HG03103 (cell line): ENCODE measurements at regions not wholly inside any gene's neighbourhood (a gene's known extent, or its start where the extent isn't known, plus 50 kb on each side); places are given as distances from the start of the nearest gene placed in this dataset.
"Not testable (repeated sequence)": the region's sequence is repeated elsewhere in the genome, so short reads cannot be mapped to it uniquely, and the experiment has no call there.

Source experiments
- ATAC-seq: cut with Tn5 transposase; IDR thresholded peaks from one replicate; pipeline ENCODE4 v1.9.1; 2021; ENCODE audit warnings: low read depth; ENCODE audit not compliant: unreplicated experiment

- ATAC-seq: no peak
Observed at GRCh38 chr1:194081444-194081843, 895.0 kb upstream of the B3GALT2 start.

DNA sequence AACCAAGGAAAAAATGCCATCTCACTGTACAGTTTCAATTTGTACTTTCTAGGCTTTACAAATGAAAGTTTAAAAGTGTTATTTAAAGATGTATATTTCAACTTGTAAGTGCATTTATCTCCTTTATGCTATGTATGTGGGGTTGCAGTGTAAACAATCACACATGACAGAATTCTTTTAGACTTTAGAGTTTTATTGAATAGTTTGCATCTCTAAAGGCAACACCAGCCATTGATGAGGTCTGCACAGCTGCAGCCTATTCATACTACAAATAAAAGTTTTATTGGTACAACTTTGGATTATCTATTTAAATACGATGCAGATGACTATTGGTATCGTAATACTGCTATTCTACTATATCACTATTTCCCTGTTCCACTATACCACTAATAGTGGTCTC is 894.4 kb upstream of the B3GALT2 start:
- no peak for ATAC-seq

DNA sequence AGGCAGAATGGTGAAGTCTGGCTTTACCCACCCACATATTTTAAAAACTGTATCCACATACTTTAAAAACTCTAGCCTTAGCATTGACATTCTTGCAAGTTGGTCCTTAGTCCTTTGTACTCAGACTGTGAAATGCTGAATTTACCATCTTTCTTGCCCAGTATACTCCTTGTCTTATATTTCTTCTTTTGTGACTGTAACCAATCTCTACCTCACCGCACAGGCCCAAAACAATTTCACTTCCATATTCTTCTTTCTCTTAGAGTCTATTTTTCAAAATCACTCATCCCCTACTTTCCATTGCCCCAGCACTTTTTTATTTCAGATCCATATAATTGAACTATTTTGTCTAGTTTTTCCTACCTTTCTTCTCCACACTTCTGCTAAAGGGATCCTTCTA is 892.4 kb upstream of the B3GALT2 start:
- peak; percentile 72 for ATAC-seq

- no peak for ATAC-seq
Observed at GRCh38 chr1:194076646-194077045, 890.2 kb upstream of the B3GALT2 start.

DNA sequence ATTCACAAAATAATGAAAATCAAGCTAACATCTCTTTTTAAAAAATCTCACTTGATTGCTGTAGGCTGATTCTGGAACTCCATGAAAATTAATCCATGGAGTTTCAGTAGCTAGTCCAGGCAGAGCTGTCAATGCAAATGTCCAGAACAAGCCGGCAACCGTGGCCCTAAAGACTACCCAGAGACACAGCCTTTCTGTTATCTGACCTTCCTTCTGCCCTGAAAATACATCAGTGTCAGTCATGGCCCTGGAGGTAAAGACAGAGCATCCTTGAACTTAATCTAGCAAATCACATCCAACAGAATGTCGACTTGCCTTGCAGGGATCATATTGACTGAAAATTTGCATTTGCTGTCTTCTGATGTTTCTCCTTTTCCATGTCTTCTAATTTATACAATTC is 887.4 kb upstream of the B3GALT2 start:
- ATAC-seq: no peak

DNA sequence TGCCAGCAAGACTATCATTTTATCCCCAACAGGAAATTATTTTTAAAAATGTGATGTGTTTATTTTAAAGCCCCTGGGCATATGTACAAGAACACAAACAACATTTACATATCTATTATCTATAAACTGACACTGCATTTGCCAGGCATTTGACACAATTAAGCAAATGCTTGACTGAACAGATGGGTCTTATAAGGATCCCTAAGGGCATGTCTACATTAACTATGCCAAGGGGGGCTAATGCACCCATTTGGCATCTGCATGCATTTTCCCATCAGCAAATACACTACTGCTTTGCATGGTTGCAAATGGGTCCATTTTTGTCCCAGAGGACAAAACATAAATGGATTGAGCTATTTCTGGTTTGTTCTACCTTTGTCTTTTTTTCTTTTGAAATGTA is 884.8 kb upstream of the B3GALT2 start:
- no peak for ATAC-seq

DNA sequence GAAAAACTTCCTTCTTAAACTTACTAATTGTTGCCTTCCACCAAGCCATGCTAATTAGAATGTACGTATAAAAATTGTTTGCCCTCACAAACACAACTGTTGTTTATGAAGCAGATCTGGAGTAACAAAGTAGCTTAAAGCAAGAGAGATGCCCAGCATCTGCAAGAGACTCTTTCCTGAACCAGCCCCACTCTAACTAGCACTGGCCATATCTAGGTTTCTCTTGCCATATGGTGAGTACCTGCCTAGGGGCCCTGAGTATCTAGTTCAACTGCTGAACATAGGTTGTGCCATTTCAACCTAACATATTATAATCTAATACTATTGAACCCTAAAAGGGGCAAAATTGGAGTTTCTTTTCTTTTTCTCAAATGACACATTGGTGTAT is 883.4 kb upstream of the B3GALT2 start:
- no peak for ATAC-seq

DNA sequence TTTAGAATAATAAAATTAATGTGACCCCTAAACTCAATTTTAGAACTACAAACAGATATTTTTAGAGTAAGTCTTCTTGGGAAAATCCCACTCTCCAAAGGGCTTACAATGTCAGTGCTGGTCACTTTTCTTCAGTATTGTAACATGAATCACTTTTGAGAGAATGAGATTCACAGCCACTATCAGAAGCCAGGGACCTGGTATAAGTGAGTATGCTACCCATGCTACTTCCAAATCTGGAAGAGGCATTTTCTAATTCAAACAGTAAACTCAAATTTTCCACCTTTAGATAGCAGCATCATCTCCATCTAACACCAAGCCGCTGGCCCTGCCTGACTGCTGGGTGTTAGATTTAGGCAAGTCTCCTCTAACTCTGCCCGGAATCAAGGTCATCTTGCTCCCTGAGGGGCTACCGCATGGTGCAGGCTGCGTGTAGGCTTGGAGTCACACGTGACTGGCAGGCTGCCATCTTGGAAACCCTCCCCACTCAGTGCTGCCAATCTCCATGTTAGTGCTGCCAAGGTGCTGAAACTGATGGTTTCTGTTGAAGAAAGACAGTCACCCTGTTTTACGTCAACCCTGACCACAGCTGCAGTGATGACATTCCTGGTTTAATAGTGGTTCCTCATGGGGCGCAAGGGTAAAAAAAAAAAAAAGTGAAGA is 882.9 kb upstream of the B3GALT2 start:
- no peak for ATAC-seq

GRCh38 chr1:194068446-194069167 is 882.2 kb upstream of the B3GALT2 start:
- ATAC-seq: no peak

DNA sequence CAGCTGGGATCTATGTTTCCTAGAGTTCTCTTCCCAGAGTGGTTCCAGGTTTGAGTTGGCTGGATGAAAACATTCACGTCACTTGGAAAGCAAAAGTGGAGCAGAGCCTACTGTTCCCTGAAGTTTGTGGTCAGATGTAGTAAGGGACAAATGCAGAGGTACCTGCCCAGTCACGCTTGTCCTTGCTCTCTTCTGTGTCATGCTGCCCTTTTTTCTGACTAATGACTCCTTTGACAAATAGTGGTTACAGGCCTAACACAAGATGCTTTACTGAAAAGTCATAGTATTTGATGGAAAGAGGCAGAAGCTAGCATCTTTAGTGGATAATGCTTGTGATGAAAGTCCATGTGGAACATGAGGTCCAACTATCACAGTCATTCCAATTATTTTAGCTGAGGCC is 881.4 kb upstream of the B3GALT2 start:
- ATAC-seq: no peak

DNA sequence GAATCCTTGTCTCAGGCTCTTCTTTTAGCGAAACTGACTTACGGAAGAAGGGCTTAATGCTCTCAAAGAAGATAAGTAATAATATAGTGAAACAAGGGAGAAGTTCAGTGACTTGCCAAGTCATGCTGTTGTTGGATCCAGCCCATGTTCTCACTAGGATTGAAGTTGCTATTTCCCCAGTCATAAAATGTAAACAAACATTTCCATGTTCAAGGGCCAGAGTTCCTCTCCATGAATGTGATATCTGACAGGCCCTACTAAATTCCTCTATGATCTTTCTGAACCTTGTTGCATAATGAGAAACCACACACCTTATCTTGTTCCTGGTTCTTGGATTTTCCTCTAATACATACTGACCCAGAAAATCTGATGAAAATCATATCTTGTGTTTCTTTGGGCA is 876.5 kb upstream of the B3GALT2 start:
- no peak for ATAC-seq

- ATAC-seq: no peak
Observed at GRCh38 chr1:194062526-194062925, 876.1 kb upstream of the B3GALT2 start.

- ATAC-seq: no peak
Observed at GRCh38 chr1:194060481-194060880, 874.1 kb upstream of the B3GALT2 start.

DNA sequence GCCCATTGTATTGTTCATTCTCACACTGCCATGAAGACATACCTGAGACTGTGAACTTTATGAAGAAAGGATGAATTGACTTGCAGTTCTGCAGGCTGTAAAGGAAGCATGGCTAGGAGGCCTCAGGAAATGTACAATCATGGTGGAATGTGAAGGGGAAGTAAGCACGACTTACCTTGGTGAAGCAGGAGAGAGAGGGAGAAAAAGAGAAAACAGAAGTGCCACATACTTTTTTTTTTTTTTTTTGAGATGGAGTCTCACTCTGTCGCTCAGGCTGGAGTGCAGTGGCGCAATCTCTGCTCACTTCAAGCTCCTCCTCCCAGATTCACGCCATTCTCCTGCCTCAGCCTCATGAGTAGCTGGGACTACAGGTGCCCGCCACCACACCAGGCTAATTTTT is 871.9 kb upstream of the B3GALT2 start:
- not testable (repeated sequence) for ATAC-seq

DNA sequence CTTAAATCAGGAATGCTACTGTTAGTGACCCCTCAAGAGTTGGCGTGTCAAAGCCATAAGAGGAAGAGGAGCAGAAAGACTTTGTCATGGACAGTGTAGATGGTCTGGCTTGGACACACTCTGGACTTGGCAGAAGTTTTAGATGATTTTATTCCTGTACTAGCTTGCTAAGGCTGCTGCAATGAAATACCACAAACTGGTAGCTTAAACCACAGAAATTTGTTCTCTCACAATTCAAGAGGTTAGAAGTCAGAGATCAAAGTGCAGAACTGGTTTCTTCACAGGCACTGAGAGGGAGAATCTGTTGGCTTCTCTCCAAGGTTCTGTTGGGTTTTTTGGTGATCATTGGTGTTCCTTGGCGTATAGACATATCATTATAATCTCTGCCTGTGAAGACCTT is 869.8 kb upstream of the B3GALT2 start:
- ATAC-seq: no peak

- ATAC-seq: no peak
Observed at GRCh38 chr1:194055536-194055935, 869.1 kb upstream of the B3GALT2 start.

- peak; percentile 42 for ATAC-seq
Observed at GRCh38 chr1:194052514-194053338, 866.3 kb upstream of the B3GALT2 start.

DNA sequence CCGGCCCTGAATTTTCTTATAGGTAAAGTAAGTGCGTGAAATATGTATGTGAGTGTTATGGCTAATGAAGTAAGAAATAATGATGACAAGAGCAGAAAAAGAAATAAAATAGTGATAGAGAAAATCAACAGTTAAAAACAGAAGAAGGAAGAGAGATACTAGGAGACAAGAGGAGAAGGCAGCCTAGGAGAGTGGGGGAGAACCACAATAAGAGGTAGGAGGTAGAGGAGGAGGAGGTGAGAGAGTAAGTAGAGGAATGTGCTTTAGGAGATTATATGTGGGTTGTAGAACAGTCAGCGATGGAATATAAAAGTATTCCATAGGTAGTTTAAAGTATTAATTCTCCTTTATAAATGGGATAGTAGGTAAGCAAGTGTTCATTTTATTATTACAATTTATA is 861.5 kb upstream of the B3GALT2 start:
- no peak for ATAC-seq

GRCh38 chr1:194047206-194047605 is 860.8 kb upstream of the B3GALT2 start:
- no peak for ATAC-seq

- ATAC-seq: no peak
Observed at GRCh38 chr1:194045416-194045815, 859.0 kb upstream of the B3GALT2 start.

- no peak for ATAC-seq
Observed at GRCh38 chr1:194044892-194045291, 858.5 kb upstream of the B3GALT2 start.
